ENCODE measurements at regions not wholly inside any gene's neighbourhood (a gene's known extent, or its start where the extent isn't known, plus 50 kb on each side); places are given as distances from the start of the nearest gene placed in this dataset.
"Not testable (repeated sequence)": the region's sequence is repeated elsewhere in the genome, so short reads cannot be mapped to it uniquely, and the experiment has no call there.

DNA sequence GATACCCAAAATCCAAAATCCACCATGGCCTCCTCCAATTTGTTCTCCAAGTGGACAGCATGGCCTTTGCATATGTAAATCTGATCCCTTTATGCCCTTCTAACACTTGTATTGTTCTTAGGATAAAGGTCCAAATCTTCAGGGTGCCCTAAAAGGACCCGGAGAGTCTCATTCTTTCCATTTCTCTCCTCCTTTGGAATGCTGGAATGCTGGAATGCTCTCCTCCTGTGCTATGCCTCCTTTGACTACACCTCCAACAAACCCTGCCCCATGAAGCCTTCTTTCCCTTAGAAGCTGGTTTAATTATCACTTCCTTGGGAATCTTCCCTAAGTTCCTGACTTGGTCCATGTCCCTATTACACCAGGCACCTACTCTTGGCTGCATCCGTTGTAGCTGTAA is 484.8 kb upstream of the RUNX1 start:
- no peak for DNase-seq

GRCh38 chr21:35530766-35531165 is 481.7 kb upstream of the RUNX1 start:
- peak in 1 of 56 donors; percentile 27 for DNase-seq

DNA sequence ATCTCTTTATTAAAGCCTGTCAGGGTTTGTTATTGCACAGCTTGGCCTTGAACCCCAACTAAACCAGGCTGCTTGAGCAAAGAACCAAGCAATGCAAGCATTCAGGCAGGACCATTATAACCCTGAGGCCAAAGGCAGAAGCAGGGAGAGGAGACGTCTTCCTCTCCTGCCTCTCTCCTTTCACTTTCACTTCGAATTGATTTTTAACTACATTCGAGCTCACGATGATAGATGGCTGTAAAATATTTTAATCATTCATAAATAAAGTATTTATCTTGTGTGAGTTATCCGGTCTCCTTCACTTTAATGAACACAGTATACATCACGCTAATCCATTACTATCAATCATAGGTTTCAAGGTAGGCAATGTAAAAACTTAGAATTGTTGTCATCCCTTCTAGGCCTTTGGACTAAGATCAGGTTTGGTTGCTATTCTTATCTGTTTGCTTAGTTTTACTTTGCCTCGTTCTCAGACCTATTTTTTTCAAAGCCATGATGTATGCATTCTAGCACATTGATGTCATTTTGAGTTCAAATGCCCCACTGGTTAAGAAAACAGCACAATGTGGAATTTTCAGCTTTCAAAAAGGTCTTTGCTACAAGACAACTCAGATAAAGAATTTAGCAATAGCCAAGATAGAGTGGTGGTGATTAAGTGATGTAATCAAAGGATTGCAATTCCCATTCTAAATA is 480.2 kb upstream of the RUNX1 start:
- no peak for DNase-seq

DNA sequence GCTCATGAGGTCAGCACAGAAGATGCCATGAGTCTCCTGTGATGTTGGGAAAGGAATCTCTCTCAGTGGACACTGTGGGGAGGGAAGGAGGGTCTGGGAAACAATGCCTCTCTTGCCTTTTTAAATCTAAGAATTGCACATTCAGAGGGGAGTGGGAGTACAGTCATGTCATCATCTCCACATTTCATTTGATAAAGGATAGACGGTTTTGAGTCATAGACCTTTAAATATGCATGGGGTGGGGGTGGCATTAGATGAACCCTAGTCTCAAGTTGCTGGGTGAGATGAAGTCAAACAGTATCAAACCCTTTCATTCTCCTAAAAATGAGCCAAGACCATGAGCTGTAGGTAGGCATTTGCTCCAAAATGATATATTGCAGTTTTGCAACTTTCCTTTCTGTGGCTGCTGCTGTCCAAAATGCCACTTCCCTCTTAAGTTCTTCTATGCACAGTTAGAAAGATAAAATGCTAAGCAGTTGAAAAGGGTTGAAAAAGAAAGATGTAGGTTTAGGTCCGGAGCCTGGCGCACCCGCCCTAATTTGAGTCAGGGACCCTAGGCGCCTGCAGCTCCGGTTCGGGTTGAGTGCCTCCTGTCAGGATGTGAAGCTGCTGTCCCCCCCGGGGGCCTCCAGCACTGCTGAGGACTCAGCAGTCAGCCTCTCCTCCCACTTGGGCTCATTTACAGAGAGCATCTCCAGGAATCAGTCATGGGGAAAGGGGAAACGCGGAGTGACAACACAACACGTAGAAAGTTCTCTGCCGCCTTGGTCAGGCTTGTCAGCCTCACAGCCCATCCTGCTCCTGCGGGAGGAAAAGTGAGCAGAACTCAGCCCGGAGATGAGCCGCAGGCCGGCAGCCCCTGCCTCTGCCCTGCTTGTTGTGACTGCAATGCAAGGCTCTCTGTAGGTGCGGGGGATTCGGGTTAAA is 479.3 kb upstream of the RUNX1 start:
- peak in 2 of 56 donors; percentile 4 to 7 for DNase-seq

- DNase-seq: no peak
These were observed 478.3 kb upstream of the RUNX1 start for GRCh38 chr21:35527358-35527757.

GRCh38 chr21:35525443-35525842 is 476.3 kb upstream of the RUNX1 start:
- DNase-seq: peak in 2 of 56 donors; percentile 2 to 6

GRCh38 chr21:35521852-35522505 is 472.9 kb upstream of the RUNX1 start:
- no peak for DNase-seq

DNA sequence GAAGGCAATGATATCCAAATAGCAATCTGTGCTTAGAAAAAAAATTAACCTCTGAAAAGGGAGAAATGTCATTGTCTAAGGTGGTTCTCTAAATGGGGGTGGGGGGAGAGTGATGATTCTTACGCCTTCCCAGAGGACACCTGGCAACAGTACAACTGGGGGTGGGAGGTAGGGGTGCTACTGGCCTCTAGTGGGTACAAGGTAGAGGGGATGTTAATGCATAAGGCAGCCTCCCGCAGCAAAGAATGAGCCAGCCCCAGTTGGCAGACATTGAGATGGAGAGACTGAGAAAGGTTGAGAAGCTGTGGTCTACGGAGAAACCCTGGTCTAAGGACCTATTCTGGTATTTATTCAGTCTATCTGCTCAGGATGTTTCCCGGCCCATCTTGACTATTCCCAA is 472.2 kb upstream of the RUNX1 start:
- DNase-seq: no peak

DNA sequence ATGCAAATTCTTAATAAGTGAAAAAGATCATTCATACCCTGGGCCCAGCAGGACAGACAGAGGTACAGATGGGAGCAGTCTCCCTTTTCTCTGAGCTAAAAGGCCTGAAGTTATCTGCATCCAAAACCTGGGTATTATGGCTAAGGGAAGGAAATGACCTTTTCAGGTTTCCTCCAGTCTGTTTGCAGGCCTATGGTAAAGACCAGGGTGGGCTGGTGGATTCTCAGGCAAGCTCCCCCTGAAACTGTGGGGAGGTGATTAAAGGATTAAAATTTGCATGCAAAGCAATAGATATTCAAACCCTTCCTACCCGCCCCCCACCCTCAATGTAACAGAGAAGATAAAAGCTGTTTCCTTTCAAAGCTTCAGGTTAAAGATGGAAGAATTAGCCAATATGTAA is 471.8 kb upstream of the RUNX1 start:
- DNase-seq: no peak

- no peak for DNase-seq
These were observed 471.2 kb upstream of the RUNX1 start for GRCh38 chr21:35520302-35520701.

GRCh38 chr21:35517865-35518264 is 468.8 kb upstream of the RUNX1 start:
- DNase-seq: no peak

GRCh38 chr21:35516292-35516691 is 467.2 kb upstream of the RUNX1 start:
- DNase-seq: not testable (repeated sequence)

DNA sequence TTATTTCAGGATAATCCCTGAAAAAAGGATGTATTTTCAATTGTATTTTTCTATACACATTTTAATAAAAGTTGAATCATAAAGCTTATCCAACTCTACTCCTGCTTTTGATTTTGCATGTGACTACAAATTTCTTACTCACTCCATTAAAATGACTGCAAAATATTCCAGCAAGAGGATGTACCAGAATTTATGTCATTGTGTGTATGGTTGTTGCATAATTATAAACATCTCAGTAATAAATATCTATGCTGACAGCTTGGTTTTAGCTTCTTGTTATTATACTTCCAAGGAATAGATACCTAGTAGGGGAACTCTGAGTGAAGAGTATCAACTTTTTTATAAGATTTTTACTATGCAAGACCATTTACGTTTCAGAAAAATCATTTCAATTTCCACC is 463.2 kb upstream of the RUNX1 start:
- DNase-seq: no peak

DNA sequence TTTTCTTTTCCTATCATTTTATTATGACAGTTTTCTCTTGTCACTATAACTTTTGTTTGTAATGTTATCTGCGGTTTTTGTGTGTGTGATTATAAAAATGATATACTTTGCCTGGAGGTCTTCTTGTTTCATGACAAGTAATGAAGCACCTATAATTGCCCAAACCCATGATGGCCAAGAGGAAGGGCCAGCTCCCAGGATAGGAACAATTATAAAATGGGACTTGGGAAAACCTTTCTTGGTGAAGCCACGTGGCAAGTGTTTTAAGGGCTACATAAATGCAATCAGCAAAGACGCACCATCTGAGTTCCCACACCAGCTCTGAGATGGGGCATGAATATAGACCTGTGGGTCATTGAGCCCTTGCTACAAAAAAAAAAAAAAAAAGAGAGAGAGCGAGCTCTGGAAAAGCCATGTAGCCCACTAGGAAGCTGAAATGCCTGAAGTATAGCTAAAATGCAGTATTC is 462.6 kb upstream of the RUNX1 start:
- DNase-seq: no peak

GRCh38 chr21:35510957-35511695 is 462.0 kb upstream of the RUNX1 start:
- no peak for DNase-seq

DNA sequence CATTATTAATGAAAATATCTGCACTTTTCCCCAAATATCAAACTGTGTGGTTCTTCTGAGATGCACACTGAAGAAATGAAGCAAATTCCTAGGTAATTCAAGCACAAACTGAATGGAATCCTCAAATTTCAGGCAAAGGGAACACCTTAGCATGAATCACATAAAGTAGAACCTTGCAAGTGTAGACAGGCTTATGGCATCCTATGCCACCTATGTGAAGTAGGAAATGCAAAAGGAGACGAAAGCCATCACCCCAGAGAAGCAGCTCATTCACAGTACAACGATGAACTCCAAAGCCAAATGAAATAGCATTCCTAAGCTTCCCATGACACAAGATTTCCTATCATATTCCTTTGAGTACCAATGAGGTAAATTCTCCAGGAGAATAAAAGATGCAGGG is 461.2 kb upstream of the RUNX1 start:
- DNase-seq: no peak

DNA sequence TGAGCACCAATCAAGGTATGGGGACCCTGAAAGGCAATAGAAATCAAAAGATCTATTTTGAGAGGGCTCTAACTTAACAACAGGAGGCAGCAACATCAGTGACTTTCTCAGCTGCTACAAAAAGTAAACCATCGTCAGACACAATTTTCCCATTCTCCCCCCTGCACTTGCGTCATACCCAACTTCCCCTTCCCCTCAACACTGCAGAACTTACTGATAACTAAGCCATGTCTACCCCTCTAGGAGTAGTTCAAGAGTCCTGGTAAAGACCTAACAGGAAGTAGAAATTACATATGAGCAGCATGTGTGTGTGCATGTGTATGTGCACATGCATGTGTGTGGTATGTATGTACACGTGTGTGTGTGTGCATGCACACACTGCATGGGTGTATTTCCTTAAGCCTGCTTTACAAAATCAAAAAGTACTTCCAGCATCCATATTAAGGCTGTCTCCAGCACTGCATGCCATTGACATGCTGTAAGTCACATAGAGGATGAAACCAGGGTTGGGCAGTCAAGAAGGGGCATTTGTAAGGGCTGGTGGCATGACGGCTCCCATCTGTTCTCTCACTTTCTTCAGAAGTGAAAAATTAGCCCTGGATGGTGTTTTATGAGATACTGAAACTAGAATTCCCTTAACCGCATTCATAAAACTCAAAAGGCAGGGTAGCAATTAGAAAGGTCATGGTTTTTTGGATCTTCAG is 460.1 kb upstream of the RUNX1 start:
- peak in 3 of 56 donors; percentile 7 to 28 (median 26) for DNase-seq

DNA sequence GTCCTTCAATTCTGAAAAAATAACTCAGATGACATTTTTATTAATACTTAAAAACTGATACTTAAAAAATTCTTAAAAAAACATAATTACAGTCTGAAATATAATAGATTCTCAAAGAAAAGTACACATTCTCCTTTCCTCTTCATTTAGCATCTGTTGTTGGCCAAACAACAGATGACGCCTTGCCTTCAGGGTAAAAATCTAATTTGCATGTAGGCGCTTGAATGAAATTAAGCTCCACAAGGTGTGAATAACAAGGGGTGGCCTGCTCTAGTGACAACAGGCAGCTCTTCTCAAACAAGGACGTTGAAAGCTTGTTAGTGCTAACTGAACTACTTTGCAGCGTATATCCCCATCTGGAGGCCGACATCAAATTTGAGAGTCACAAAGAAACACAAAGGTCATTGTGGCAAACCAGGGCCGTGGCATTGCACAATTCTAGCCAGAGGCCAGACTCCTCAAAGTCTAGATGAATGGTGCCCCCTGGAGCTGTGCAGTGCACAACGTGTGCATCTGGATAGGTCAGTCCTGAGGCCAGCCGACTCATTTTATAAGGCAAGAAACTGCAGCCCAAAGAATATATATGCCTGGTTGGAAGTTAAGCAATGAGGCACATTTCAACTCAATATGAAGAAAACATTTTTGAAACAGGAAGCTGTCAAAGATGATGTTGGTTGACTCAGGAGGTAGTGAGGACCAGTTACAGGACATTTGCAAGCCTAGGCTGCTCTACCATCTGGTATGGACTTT is 459.2 kb upstream of the RUNX1 start:
- peak in 23 of 56 donors; percentile 7 to 69 (median 15) for DNase-seq

- DNase-seq: no peak
These were observed 458.2 kb upstream of the RUNX1 start for GRCh38 chr21:35507181-35507759.
